OCI-LY7 (cell line): ENCODE measurements at regions not wholly inside any gene's neighbourhood (a gene's known extent, or its start where the extent isn't known, plus 50 kb on each side); places are given as distances from the start of the nearest gene placed in this dataset.
A peak's percentile ranks its signal among the peaks of the same experiment; 100 is the strongest.

Experiments used
- BruUV-seq: library from RNA; stranded (reverse); fragments of 400-500 nt; replicated peaks from 2 replicates; lab custom pipeline; 2021; lab: Mats Ljungman, UMichigan
- CTCF ChIA-PET: fragments of 300-600 bp; sonication (Branson Sonifier 250); formaldehyde crosslinking; loops from one replicate; lab custom pipeline; 2022; ENCODE audit warnings: antibody characterized with exemption; ENCODE audit not compliant: unreplicated experiment; lab: Charles Lee
- POLR2A ChIA-PET: fragments of 300-600 bp; sonication (Branson Sonifier 250); formaldehyde crosslinking; loops from one replicate; lab custom pipeline; 2022; ENCODE audit warnings: antibody characterized with exemption; lab: Charles Lee
- DNase-seq: peaks from one replicate; pipeline ENCODE4 v3.0.0-alpha.2; 2015; ENCODE audit warnings: low spot score
- H2AFZ ChIP-seq: fragments of 200-600 bp; sonication (generic), shearing (Covaris generic); 2 replicates; pipeline ENCODE4 v1.6.1; 2014; ENCODE audit warnings: mild to moderate bottlenecking, antibody characterized with exemption, low read length, moderate library complexity
- H3K27ac ChIP-seq: fragments of 200-600 bp; sonication (generic); 2 replicates; pipeline ENCODE4 v1.5.1; 2014; ENCODE audit warnings: mixed run types, low read depth, mild to moderate bottlenecking, moderate library complexity, low read length, inconsistent platforms; ENCODE audit not compliant: poor library complexity, severe bottlenecking
- H3K36me3 ChIP-seq: fragments of 200-600 bp; sonication (generic); 2 replicates; pipeline ENCODE4 v1.6.1; 2014; ENCODE audit warnings: mild to moderate bottlenecking, antibody characterized with exemption, low read length, moderate library complexity, mixed read lengths; ENCODE audit not compliant: insufficient read depth
- H3K4me1 ChIP-seq: fragments of 200-600 bp; sonication (generic); 2 replicates; pipeline ENCODE4 v1.5.1; 2014; ENCODE audit warnings: mild to moderate bottlenecking, low read length; ENCODE audit not compliant: insufficient read depth, poor library complexity, severe bottlenecking
- H3K4me2 ChIP-seq: fragments of 200-600 bp; sonication (generic); 2 replicates; pipeline ENCODE4 v1.6.1; 2014; ENCODE audit warnings: mild to moderate bottlenecking, low read length
- H3K4me3 ChIP-seq: fragments of 200-600 bp; sonication (generic); 2 replicates; pipeline ENCODE4 v1.5.1; 2014; ENCODE audit warnings: mild to moderate bottlenecking, low read depth, low read length; ENCODE audit not compliant: poor library complexity, severe bottlenecking
- H3K79me2 ChIP-seq: fragments of 200-600 bp; sonication (generic); 2 replicates; pipeline ENCODE4 v1.6.1; 2016; ENCODE audit warnings: low read depth, mild to moderate bottlenecking, low read length, moderate library complexity, mixed read lengths; ENCODE audit not compliant: insufficient read depth
- H3K9me2 ChIP-seq: fragments of 200-600 bp; sonication (generic); 2 replicates; pipeline ENCODE4 v1.6.1; 2016; ENCODE audit warnings: mild to moderate bottlenecking, low read length, mixed read lengths; ENCODE audit not compliant: insufficient read depth
- H3K9me3 ChIP-seq: fragments of 200-600 bp; sonication (generic); 2 replicates; pipeline ENCODE4 v1.6.1; 2014; ENCODE audit warnings: mild to moderate bottlenecking, mixed run types, low read length, mixed read lengths
- H4K20me1 ChIP-seq: fragments of 200-600 bp; sonication (generic); 2 replicates; pipeline ENCODE4 v1.6.1; 2014; ENCODE audit warnings: mild to moderate bottlenecking, antibody characterized with exemption, low read length, moderate library complexity, mixed read lengths; ENCODE audit not compliant: insufficient read depth
- EZH2phosphoT487 ChIP-seq: fragments of 200-600 bp; sonication (generic); IDR thresholded peaks from 2 replicates; pipeline ENCODE4 v1.6.1; 2018; ENCODE audit warnings: low read depth, borderline replicate concordance, mild to moderate bottlenecking, mixed run types, antibody characterized with exemption, low read length, moderate library complexity, mixed read lengths
- intact Hi-C: fragments of 100-400 bp; cut with micrococcal nuclease; formaldehyde crosslinking; loops from one replicate; pipeline ENCODE4 v1.10.0; 2022; ENCODE audit not compliant: unreplicated experiment
- TF ChIP-seq, protein P1 (sequence below): fragments of 200-600 bp; sonication (generic); conservative IDR thresholded peaks from 2 replicates; pipeline ENCODE4 v1.5.1; 2014; ENCODE audit warnings: mild to moderate bottlenecking, antibody characterized with exemption, low read length, moderate library complexity, mixed read lengths

DNA sequence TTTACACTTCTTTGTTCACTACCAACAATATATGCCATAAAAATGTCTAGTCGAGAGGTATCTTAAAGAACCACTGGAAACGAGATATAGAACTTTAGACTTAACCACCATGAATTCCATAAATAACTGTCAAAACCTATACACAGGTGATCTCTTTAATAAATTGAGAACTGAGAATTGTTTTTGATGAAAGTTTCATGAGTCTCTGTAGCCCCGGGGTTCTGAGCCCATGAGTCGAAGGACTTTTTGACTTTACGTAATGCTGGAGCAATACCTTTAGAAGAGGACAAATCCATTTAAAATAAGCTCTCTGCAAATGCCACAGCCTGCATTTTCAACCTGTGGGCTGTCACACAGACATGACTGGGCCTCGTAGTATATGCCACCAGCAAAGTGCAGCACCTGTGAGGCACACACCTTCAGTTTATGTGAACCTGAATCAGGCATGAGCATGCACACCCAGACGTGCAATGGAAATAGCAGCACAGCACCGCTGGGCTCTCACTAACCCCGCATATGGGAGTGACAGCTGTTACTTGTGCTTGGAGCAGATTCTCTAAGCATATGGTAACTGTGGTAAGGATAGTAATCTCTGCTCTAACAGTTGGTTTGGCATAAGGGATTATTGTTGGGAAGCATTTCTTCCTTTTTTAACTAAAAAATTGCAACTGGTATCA is 383.2 kb downstream of the SOCS6 start:
- ChIA-PET POLR2A (interaction anchor here (0.7 kb wide), 1 partner anchor 114 kb away, joined by 3 read pairs; no protein-coding TSS in a partner anchor), CTCF (no interaction called here)
- no peak overlapping the region for H3K4me3 ChIP-seq
- H3K9me2 ChIP-seq, result no peaks in the 10 kb centered on the region
- no peaks in the 10 kb centered on the region for H3K36me3 ChIP-seq
- intact Hi-C loops, result no loop called here
- DNase-seq, result peak; percentile 10
- TF ChIP-seq, protein P1, sequence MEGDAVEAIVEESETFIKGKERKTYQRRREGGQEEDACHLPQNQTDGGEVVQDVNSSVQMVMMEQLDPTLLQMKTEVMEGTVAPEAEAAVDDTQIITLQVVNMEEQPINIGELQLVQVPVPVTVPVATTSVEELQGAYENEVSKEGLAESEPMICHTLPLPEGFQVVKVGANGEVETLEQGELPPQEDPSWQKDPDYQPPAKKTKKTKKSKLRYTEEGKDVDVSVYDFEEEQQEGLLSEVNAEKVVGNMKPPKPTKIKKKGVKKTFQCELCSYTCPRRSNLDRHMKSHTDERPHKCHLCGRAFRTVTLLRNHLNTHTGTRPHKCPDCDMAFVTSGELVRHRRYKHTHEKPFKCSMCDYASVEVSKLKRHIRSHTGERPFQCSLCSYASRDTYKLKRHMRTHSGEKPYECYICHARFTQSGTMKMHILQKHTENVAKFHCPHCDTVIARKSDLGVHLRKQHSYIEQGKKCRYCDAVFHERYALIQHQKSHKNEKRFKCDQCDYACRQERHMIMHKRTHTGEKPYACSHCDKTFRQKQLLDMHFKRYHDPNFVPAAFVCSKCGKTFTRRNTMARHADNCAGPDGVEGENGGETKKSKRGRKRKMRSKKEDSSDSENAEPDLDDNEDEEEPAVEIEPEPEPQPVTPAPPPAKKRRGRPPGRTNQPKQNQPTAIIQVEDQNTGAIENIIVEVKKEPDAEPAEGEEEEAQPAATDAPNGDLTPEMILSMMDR, result no peak
- TF ChIP-seq EZH2phosphoT487, result no peak
- no peaks in the 10 kb centered on the region for H3K79me2 ChIP-seq
- H3K27ac ChIP-seq, result peak overlapping the region; percentile 25
- no TSS peak for BruUV-seq
- no peaks in the 10 kb centered on the region for H4K20me1 ChIP-seq
- H3K4me2 ChIP-seq, result peak overlapping the region; percentile 39; the same call in 1 of the 2 replicates
- peaks cover 5% of the 10 kb centered on the region for H3K4me1 ChIP-seq
- no peaks in the 10 kb centered on the region for H3K9me3 ChIP-seq
- H2AFZ ChIP-seq, result 0 out of 2 replicates have a peak overlapping the region, but pooled peaks have one; percentile 25

DNA sequence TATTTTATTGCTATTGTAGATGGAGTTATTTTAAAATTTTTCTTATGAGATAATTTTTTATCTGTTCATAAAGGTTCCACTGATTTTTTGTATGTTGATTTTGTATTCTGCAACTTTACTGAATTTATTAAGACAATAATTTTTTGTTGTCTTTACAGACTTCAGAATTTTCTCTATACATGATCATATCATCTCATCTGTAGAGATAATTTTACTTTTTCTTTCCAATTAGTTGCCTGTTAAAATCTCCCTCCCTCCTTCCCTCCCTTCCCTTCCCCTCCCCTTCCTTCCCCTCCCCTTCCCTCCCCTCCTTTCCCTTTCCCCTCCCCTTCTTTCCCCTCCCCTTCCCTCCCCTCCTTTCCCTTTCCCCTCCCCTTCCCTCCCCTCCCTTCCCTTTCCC is 378.1 kb downstream of the SOCS6 start:
- H3K4me1 ChIP-seq, result peaks cover 2% of the 10 kb centered on the region
- H4K20me1 ChIP-seq, result no peaks in the 10 kb centered on the region
- intact Hi-C loops, result no loop called here
- POLR2A ChIA-PET, result no interaction called here
- no peak overlapping the region for H3K27ac ChIP-seq
- TF ChIP-seq, protein P1, result no peak
- TF ChIP-seq EZH2phosphoT487, result no peak
- no peaks in the 10 kb centered on the region for H3K36me3 ChIP-seq
- no peak overlapping the region for H3K4me2 ChIP-seq
- H3K4me3 ChIP-seq, result no peak overlapping the region
- no peak for DNase-seq
- no TSS peak for BruUV-seq
- no peaks in the 10 kb centered on the region for H3K9me2 ChIP-seq
- no peaks in the 10 kb centered on the region for H3K79me2 ChIP-seq
- CTCF ChIA-PET, result no interaction called here
- H2AFZ ChIP-seq, result no peak overlapping the region
- no peaks in the 10 kb centered on the region for H3K9me3 ChIP-seq

DNA sequence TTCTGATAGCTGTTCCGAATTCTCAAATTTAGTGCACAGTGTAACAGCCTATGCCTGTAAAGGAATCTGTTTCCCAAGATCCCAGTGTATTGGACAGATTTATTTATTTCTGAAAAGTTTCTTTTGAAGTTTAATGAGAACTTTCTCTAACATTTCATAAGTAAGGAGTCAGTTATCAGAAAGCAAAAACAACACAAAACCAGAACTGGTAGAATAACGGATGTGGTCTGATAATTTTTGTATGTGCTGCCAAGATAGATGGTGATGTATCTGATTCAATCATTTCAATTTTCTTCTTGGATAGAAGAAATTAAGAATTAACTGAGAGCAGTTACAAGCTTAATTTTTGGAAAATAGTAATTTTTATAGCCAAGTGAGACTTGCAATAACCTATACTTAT is 374.3 kb downstream of the SOCS6 start:
- H3K79me2 ChIP-seq, result no peaks in the 10 kb centered on the region
- DNase-seq, result no peak
- ChIA-PET CTCF (no interaction called here), POLR2A (no interaction called here)
- H3K27ac ChIP-seq, result no peak overlapping the region
- H4K20me1 ChIP-seq, result no peaks in the 10 kb centered on the region
- no peak overlapping the region for H2AFZ ChIP-seq
- no peaks in the 10 kb centered on the region for H3K9me3 ChIP-seq
- TF ChIP-seq EZH2phosphoT487, result no peak
- TF ChIP-seq, protein P1, result no peak
- H3K4me2 ChIP-seq, result no peak overlapping the region
- no peaks in the 10 kb centered on the region for H3K36me3 ChIP-seq
- no peaks in the 10 kb centered on the region for H3K9me2 ChIP-seq
- no peak overlapping the region for H3K4me3 ChIP-seq
- intact Hi-C loops, result no loop called here
- no peaks in the 10 kb centered on the region for H3K4me1 ChIP-seq
- no TSS peak for BruUV-seq
